Liver (tissue), 8 donors: ENCODE measurements at regions not wholly inside any gene's neighbourhood (a gene's known extent, or its start where the extent isn't known, plus 50 kb on each side); places are given as distances from the start of the nearest gene placed in this dataset.

Source experiments
- DNase-seq: peaks from one replicate; pipeline ENCODE4 v3.0.0-alpha.2; 2017; ENCODE audit warnings: low spot score
- H3K27ac ChIP-seq, 2 donors: one replicate each; pipeline ENCODE4 v1.7.0; 2013; ENCODE audit warnings: inconsistent platforms in 2 of 2, low read length in 2 of 2, control low read depth in 1 of 2, low read depth in 1 of 2, mild to moderate bottlenecking in 1 of 2
- H3K27me3 ChIP-seq, 4 donors: one replicate each; pipeline versions ENCODE4 v1.6.1 to v1.7.0; 2013; ENCODE audit warnings: low read length in 3 of 4, inconsistent platforms in 1 of 4, mild to moderate bottlenecking in 1 of 4, moderate library complexity in 1 of 4; ENCODE audit not compliant: control insufficient read depth in 4 of 4, insufficient read depth in 4 of 4
- H3K36me3 ChIP-seq, 4 donors: one replicate each; pipeline versions ENCODE4 v1.6.1 to v1.7.0; 2013; ENCODE audit warnings: low read length in 3 of 4, mild to moderate bottlenecking in 3 of 4, low read depth in 1 of 4, moderate library complexity in 1 of 4; ENCODE audit not compliant: control insufficient read depth in 4 of 4, insufficient read depth in 3 of 4
- H3K4me1 ChIP-seq, 4 donors: one replicate each; pipeline versions ENCODE4 v1.6.1 to v1.7.0; 2013; ENCODE audit warnings: low read length in 3 of 4, mild to moderate bottlenecking in 3 of 4, moderate library complexity in 1 of 4; ENCODE audit not compliant: control insufficient read depth in 4 of 4, insufficient read depth in 4 of 4
- H3K4me3 ChIP-seq, 3 donors: one replicate each; pipeline versions ENCODE4 v1.6.1 to v1.7.0; 2013; ENCODE audit warnings: low read length in 3 of 3, control low read depth in 1 of 3, low read depth in 1 of 3, mild to moderate bottlenecking in 1 of 3
- H3K9ac ChIP-seq, 2 donors: one replicate each; pipeline ENCODE4 v1.7.0; 2013; ENCODE audit warnings: low read length in 2 of 2, mild to moderate bottlenecking in 2 of 2, moderate library complexity in 2 of 2, control low read depth in 1 of 2, low read depth in 1 of 2
- H3K9me3 ChIP-seq, 4 donors: one replicate each; pipeline versions ENCODE4 v1.6.1 to v1.7.0; 2013; ENCODE audit warnings: low read length in 3 of 4; ENCODE audit not compliant: control insufficient read depth in 4 of 4
- EGR1 ChIP-seq, 2 donors: IDR thresholded peaks; 2 replicates each; pipeline ENCODE4 v1.6.1; 2016 to 2018; ENCODE audit warnings: antibody characterized with exemption in 2 of 2, low read depth in 2 of 2
- FOXA1 ChIP-seq: IDR thresholded peaks from 2 replicates; pipeline ENCODE4 v1.6.1; 2016; ENCODE audit warnings: antibody characterized with exemption
- FOXA2 ChIP-seq: IDR thresholded peaks from 2 replicates; pipeline ENCODE4 v1.6.1; 2016; ENCODE audit warnings: antibody characterized with exemption
- GABPA ChIP-seq, 2 donors: IDR thresholded peaks in 1 of 2; conservative IDR thresholded peaks in 1 of 2; 2 replicates each; pipeline ENCODE4 v1.6.1; 2016; ENCODE audit warnings: antibody characterized with exemption in 2 of 2, mild to moderate bottlenecking in 1 of 2, moderate library complexity in 1 of 2
- HNF4A ChIP-seq, 2 donors: conservative IDR thresholded peaks; 2 replicates each; pipeline ENCODE4 v1.6.1; 2016; ENCODE audit warnings: antibody characterized with exemption in 2 of 2, mild to moderate bottlenecking in 2 of 2
- NR2F2 ChIP-seq: IDR thresholded peaks from 2 replicates; pipeline ENCODE4 v1.6.1; 2016; ENCODE audit warnings: antibody characterized with exemption
- RAD21 ChIP-seq, 2 donors: IDR thresholded peaks; 2 replicates each; pipeline ENCODE4 v1.6.1; 2016; ENCODE audit warnings: antibody characterized with exemption in 2 of 2, mild to moderate bottlenecking in 2 of 2
- RXRA ChIP-seq, 2 donors: IDR thresholded peaks; 2 replicates each; pipeline ENCODE4 v1.6.1; 2017 to 2018; ENCODE audit warnings: antibody characterized with exemption in 2 of 2, mild to moderate bottlenecking in 1 of 2
- SP1 ChIP-seq: IDR thresholded peaks from 2 replicates; pipeline ENCODE4 v1.6.1; 2018; ENCODE audit warnings: antibody characterized with exemption, mild to moderate bottlenecking
- TAF1 ChIP-seq: conservative IDR thresholded peaks from 2 replicates; pipeline ENCODE4 v1.6.1; 2016; ENCODE audit warnings: antibody characterized with exemption, mild to moderate bottlenecking
- WGBS: extraction: QIAGEN DNeasy Blood & Tissue Kit; methylation state at CpG from one replicate; pipeline ENCODE4 v1.1.7; 2013; 5-methylcytosine and 5-hydroxymethylcytosine counted together
- TF ChIP-seq, protein P1 (sequence below): IDR thresholded peaks from 2 replicates; pipeline ENCODE4 v1.6.1; 2016; ENCODE audit warnings: antibody characterized with exemption
- TF ChIP-seq, protein P2 (sequence below): IDR thresholded peaks from 2 replicates; pipeline ENCODE4 v1.6.1; 2016; ENCODE audit warnings: antibody characterized with exemption
- TF ChIP-seq, protein P3 (sequence below): IDR thresholded peaks from 2 replicates; pipeline ENCODE4 v1.6.1; 2016; ENCODE audit warnings: antibody characterized with exemption, mild to moderate bottlenecking
- TF ChIP-seq, protein P4 (sequence below): fragments of 150-350 bp; IDR thresholded peaks from 2 replicates; pipeline ENCODE4 v1.5.1; 2017; ENCODE audit warnings: improper control_type of control experiment, low read depth, low read length; ENCODE audit not compliant: missing input control
- TF ChIP-seq, protein P5 (sequence below): IDR thresholded peaks from 2 replicates; pipeline ENCODE4 v1.6.1; 2016; ENCODE audit warnings: antibody characterized with exemption
- donor health status: healthy.
- donor health status: healthy.
- donor health status: healthy.
- donor health status: healthy.
- donor health status: healthy.

DNA sequence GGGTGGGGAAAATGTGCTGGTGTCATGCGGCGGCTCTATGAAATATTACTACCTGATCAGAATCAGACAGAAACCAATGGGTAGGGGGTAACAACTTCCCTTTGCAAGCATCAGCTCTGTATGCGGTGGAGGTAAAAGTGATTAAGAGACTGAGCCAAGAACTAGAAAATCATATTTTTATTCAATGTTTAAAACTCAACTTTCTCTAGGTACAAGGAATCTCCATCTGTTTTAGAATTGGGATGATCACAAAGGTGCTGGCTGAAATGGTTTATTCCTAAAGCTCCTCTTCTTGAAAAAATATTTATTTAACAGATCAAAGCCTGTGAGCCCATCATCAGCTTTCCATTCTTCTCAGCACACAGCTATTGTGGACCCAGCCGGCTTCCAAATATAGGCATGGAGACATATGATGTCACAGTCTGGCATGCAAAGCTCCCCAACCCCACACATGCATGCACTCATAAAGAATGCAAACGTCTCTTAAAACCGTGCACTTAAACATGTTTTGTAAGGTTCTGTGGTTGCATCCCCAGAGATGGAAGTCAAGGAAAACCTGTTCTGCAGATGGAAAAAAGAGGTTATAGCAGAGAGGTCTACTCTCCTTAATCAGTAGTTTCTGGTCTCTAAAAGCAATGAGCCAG, 126.0 kb downstream of the SKIDA1 start:
- no peak for DNase-seq
- Histone ChIP-seq H3K9me3 (peaks cover 0 to 6% (median 0%) of the 10 kb centered on the region in 4 donors), H3K27ac (no peak overlapping the region), H3K27me3 (no peaks in the 10 kb centered on the region), H3K4me3 (no peak overlapping the region), H3K4me1 (no peaks in the 10 kb centered on the region), H3K36me3 (no peaks in the 10 kb centered on the region), H3K9ac (no peak overlapping the region)
- TF ChIP-seq SP1, result no peak
- no peak for TF ChIP-seq FOXA2
- no peak for TF ChIP-seq HNF4A (conservative IDR thresholded peaks at IDR 0.05)
- TF ChIP-seq, protein P1, sequence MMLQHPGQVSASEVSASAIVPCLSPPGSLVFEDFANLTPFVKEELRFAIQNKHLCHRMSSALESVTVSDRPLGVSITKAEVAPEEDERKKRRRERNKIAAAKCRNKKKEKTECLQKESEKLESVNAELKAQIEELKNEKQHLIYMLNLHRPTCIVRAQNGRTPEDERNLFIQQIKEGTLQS, result no peak
- no peak for TF ChIP-seq EGR1 (IDR thresholded peaks at IDR 0.05; ENCODE audit: low read depth in 2 of 2)
- WGBS, result 50% methylated on average over 6 of the region's 6 CpGs

DNA sequence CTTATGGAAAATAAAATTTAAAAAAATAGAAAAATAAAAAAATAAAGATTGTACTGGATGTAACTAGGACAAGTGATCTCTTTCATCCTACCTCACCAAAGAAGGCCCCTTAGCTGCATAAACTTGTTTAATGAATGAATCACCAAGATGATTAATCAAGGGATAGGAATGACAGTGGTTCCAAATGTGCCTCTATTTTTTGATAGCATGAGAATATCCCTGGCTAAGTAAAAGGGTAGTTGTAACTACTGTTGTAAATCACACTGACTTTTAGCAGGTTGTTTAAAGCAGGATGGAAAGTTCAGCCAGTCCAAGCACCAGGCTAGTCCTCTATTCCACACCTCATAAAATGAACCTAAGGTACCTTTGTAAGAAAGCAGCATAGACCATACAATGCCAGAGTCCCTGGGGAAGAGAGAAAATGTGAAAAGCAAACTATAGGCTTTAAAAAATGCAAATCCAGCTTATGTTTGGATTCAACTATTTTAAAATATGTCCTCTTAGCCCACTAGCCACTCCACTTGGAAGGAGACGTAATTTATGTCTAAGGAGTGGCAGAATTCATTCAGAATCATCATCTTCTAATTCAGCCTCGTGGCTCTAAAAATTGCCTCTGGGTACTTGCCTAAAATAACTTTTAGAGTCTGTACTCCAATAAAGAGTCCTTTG, 126.8 kb downstream of the SKIDA1 start:
- Histone ChIP-seq H3K27me3 (no peaks in the 10 kb centered on the region), H3K4me3 (no peak overlapping the region), H3K9ac (no peak overlapping the region), H3K36me3 (no peaks in the 10 kb centered on the region), H3K9me3 (peaks cover 0 to 6% (median 1%) of the 10 kb centered on the region in 4 donors), H3K4me1 (no peaks in the 10 kb centered on the region), H3K27ac (no peak overlapping the region)
- DNase-seq, result no peak
- TF ChIP-seq, protein P2, sequence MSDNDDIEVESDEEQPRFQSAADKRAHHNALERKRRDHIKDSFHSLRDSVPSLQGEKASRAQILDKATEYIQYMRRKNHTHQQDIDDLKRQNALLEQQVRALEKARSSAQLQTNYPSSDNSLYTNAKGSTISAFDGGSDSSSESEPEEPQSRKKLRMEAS, result no peak
- WGBS, result 55% methylated on average over 2 of the region's 2 CpGs

DNA sequence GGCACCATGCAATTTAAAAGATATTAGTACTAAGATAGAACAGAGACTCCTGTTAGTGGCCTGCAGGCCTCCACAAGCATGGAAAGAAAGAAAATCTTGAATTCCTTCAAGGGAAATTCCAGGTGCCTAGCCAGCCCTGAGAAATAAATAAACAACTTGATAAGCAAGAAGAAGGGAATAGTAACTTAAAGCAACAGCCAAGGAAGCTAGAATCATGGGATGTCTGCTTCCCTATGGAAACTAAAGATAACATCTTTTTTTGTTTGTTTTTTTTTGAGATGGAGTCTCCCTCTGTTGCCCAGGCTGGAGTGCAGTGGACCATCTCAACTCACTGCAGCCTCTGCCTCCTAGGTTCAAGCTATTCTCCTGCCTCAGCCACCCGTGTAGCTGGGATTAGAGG, 128.6 kb downstream of the SKIDA1 start:
- peaks cover 0 to 6% (median 1%) of the 10 kb centered on the region in 4 donors for H3K9me3 ChIP-seq
- DNase-seq, result no peak
- no peak overlapping the region for H3K9ac ChIP-seq
- no peaks in the 10 kb centered on the region for H3K27me3 ChIP-seq
- no peaks in the 10 kb centered on the region for H3K36me3 ChIP-seq
- TF ChIP-seq GABPA (IDR thresholded peaks at IDR 0.05 in 1 of 2, conservative IDR thresholded peaks at IDR 0.05 in 1 of 2) (no peak), TAF1 (no peak), RAD21 (IDR thresholded peaks at IDR 0.05) (no peak), FOXA1 (no peak), EGR1 (IDR thresholded peaks at IDR 0.05; ENCODE audit: low read depth in 2 of 2) (no peak), NR2F2 (no peak), RXRA (IDR thresholded peaks at IDR 0.05) (no peak), HNF4A (conservative IDR thresholded peaks at IDR 0.05) (no peak), FOXA2 (no peak), SP1 (no peak)
- TF ChIP-seq, protein P3, sequence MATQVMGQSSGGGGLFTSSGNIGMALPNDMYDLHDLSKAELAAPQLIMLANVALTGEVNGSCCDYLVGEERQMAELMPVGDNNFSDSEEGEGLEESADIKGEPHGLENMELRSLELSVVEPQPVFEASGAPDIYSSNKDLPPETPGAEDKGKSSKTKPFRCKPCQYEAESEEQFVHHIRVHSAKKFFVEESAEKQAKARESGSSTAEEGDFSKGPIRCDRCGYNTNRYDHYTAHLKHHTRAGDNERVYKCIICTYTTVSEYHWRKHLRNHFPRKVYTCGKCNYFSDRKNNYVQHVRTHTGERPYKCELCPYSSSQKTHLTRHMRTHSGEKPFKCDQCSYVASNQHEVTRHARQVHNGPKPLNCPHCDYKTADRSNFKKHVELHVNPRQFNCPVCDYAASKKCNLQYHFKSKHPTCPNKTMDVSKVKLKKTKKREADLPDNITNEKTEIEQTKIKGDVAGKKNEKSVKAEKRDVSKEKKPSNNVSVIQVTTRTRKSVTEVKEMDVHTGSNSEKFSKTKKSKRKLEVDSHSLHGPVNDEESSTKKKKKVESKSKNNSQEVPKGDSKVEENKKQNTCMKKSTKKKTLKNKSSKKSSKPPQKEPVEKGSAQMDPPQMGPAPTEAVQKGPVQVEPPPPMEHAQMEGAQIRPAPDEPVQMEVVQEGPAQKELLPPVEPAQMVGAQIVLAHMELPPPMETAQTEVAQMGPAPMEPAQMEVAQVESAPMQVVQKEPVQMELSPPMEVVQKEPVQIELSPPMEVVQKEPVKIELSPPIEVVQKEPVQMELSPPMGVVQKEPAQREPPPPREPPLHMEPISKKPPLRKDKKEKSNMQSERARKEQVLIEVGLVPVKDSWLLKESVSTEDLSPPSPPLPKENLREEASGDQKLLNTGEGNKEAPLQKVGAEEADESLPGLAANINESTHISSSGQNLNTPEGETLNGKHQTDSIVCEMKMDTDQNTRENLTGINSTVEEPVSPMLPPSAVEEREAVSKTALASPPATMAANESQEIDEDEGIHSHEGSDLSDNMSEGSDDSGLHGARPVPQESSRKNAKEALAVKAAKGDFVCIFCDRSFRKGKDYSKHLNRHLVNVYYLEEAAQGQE, result no peak
- TF ChIP-seq, protein P4, sequence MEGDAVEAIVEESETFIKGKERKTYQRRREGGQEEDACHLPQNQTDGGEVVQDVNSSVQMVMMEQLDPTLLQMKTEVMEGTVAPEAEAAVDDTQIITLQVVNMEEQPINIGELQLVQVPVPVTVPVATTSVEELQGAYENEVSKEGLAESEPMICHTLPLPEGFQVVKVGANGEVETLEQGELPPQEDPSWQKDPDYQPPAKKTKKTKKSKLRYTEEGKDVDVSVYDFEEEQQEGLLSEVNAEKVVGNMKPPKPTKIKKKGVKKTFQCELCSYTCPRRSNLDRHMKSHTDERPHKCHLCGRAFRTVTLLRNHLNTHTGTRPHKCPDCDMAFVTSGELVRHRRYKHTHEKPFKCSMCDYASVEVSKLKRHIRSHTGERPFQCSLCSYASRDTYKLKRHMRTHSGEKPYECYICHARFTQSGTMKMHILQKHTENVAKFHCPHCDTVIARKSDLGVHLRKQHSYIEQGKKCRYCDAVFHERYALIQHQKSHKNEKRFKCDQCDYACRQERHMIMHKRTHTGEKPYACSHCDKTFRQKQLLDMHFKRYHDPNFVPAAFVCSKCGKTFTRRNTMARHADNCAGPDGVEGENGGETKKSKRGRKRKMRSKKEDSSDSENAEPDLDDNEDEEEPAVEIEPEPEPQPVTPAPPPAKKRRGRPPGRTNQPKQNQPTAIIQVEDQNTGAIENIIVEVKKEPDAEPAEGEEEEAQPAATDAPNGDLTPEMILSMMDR, result no peak
- TF ChIP-seq, protein P5, sequence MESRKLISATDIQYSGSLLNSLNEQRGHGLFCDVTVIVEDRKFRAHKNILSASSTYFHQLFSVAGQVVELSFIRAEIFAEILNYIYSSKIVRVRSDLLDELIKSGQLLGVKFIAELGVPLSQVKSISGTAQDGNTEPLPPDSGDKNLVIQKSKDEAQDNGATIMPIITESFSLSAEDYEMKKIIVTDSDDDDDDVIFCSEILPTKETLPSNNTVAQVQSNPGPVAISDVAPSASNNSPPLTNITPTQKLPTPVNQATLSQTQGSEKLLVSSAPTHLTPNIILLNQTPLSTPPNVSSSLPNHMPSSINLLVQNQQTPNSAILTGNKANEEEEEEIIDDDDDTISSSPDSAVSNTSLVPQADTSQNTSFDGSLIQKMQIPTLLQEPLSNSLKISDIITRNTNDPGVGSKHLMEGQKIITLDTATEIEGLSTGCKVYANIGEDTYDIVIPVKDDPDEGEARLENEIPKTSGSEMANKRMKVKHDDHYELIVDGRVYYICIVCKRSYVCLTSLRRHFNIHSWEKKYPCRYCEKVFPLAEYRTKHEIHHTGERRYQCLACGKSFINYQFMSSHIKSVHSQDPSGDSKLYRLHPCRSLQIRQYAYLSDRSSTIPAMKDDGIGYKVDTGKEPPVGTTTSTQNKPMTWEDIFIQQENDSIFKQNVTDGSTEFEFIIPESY, result no peak
- TF ChIP-seq, protein P1, result no peak
- H3K27ac ChIP-seq, result no peak overlapping the region
- WGBS, result 69% methylated on average over 1 of the region's 1 CpG
- H3K4me1 ChIP-seq, result no peaks in the 10 kb centered on the region
- H3K4me3 ChIP-seq, result no peak overlapping the region
